ENCODE measurements at regions not wholly inside any gene's neighbourhood (a gene's known extent, or its start where the extent isn't known, plus 50 kb on each side); places are given as distances from the start of the nearest gene placed in this dataset.

GRCh38 chr7:85736085-85736484, 549.2 kb upstream of the SEMA3D start:
- TF ChIP-seq, protein P1, sequence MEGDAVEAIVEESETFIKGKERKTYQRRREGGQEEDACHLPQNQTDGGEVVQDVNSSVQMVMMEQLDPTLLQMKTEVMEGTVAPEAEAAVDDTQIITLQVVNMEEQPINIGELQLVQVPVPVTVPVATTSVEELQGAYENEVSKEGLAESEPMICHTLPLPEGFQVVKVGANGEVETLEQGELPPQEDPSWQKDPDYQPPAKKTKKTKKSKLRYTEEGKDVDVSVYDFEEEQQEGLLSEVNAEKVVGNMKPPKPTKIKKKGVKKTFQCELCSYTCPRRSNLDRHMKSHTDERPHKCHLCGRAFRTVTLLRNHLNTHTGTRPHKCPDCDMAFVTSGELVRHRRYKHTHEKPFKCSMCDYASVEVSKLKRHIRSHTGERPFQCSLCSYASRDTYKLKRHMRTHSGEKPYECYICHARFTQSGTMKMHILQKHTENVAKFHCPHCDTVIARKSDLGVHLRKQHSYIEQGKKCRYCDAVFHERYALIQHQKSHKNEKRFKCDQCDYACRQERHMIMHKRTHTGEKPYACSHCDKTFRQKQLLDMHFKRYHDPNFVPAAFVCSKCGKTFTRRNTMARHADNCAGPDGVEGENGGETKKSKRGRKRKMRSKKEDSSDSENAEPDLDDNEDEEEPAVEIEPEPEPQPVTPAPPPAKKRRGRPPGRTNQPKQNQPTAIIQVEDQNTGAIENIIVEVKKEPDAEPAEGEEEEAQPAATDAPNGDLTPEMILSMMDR (IDR thresholded peaks at IDR 0.05; ENCODE audit: insufficient read depth, low read length, poor library complexity, severe bottlenecking): no peak
- no peak for TF ChIP-seq EZH2phosphoT487 (conservative IDR thresholded peaks at IDR 0.05; ENCODE audit: low read length)

Data from SU-DHL-6 (cell line).